Activated T-cell treated with anti-CD3 and anti-CD28 coated beads, Interleukin-2, amount 50 U/mL, for 72 hours (primary cell): ENCODE measurements at regions not wholly inside any gene's neighbourhood (a gene's known extent, or its start where the extent isn't known, plus 50 kb on each side); places are given as distances from the start of the nearest gene placed in this dataset.

Experiments used
- ATAC-seq, 2 donors: fragments of 150-1000 bp; cut with Tn5 transposase; replicated peaks in 1 of 2; 2 replicates each; pipeline ENCODE4 v1.10.0; 2021; ENCODE audit warnings: moderate library complexity in 2 of 2, mild to moderate bottlenecking in 1 of 2
- DNase-seq, 2 donors: peaks; one replicate each; pipeline ENCODE4 v3.0.0; 2021 to 2022; ENCODE audit warnings: mixed read lengths in 1 of 2
- H3K27ac Mint-ChIP-seq: one replicate; pipeline ENCODE4 v1.8.0; 2022; ENCODE audit warnings: mild to moderate bottlenecking, moderate library complexity, mixed read lengths
- H3K27me3 Mint-ChIP-seq: one replicate; pipeline ENCODE4 v1.8.0; 2022; ENCODE audit warnings: low read depth, mixed read lengths
- H3K36me3 Mint-ChIP-seq, 2 donors: one replicate each; pipeline ENCODE4 v1.8.0; 2022; ENCODE audit warnings: mixed read lengths in 2 of 2, mild to moderate bottlenecking in 1 of 2; ENCODE audit not compliant: insufficient read depth in 2 of 2
- H3K4me1 Mint-ChIP-seq: one replicate; pipeline ENCODE4 v1.8.0; 2022; ENCODE audit warnings: low read depth, mixed read lengths
- H3K4me3 Mint-ChIP-seq, 2 donors: one replicate each; pipeline ENCODE4 v1.8.0; 2022; ENCODE audit warnings: mild to moderate bottlenecking in 2 of 2, mixed read lengths in 2 of 2, moderate library complexity in 2 of 2
- H3K9me3 Mint-ChIP-seq, 2 donors: one replicate each; pipeline ENCODE4 v1.8.0; 2022; ENCODE audit warnings: mixed read lengths in 2 of 2

GRCh38 chr5:74182603-74183002, 457.9 kb downstream of the ENC1 start:
- Mint-ChIP-seq H3K4me1 (no peaks in the 10 kb centered on the region), H3K36me3 (no peaks in the 10 kb centered on the region), H3K27ac (no peak overlapping the region), H3K9me3 (peaks cover 0 to 3% of the 10 kb centered on the region in 2 donors), H3K27me3 (peaks cover 19% of the 10 kb centered on the region), H3K4me3 (peak overlapping the region in 1 of 2 donors; percentile 16)
- DNase-seq (peak; percentile 20 to 35), ATAC-seq (peak; percentile 91 to 95)

GRCh38 chr5:74179701-74180100, 460.8 kb downstream of the ENC1 start:
- peaks cover 0 to 3% of the 10 kb centered on the region in 2 donors for H3K9me3 Mint-ChIP-seq
- peaks cover 30% of the 10 kb centered on the region for H3K27me3 Mint-ChIP-seq
- no peak overlapping the region for H3K27ac Mint-ChIP-seq
- H3K4me3 Mint-ChIP-seq = no peak overlapping the region
- no peaks in the 10 kb centered on the region for H3K36me3 Mint-ChIP-seq
- DNase-seq (no peak), ATAC-seq (no peak)
- no peaks in the 10 kb centered on the region for H3K4me1 Mint-ChIP-seq

- no peak overlapping the region for H3K4me3 Mint-ChIP-seq
- H3K27ac Mint-ChIP-seq = no peak overlapping the region
- peaks cover 31% of the 10 kb centered on the region for H3K27me3 Mint-ChIP-seq
- DNase-seq (no peak), ATAC-seq (no peak)
- no peaks in the 10 kb centered on the region for H3K4me1 Mint-ChIP-seq
- H3K36me3 Mint-ChIP-seq = no peaks in the 10 kb centered on the region
- peaks cover 0 to 3% of the 10 kb centered on the region in 2 donors for H3K9me3 Mint-ChIP-seq
Observed at GRCh38 chr5:74179179-74179578, 461.3 kb downstream of the ENC1 start.

- H3K4me1 Mint-ChIP-seq = no peaks in the 10 kb centered on the region
- H3K4me3 Mint-ChIP-seq = no peak overlapping the region
- no peak overlapping the region for H3K27ac Mint-ChIP-seq
- ATAC-seq (no peak), DNase-seq (no peak)
- peaks cover 0 to 3% of the 10 kb centered on the region in 2 donors for H3K9me3 Mint-ChIP-seq
- no peaks in the 10 kb centered on the region for H3K36me3 Mint-ChIP-seq
- peaks cover 39% of the 10 kb centered on the region for H3K27me3 Mint-ChIP-seq
Observed at GRCh38 chr5:74177961-74178360, 462.6 kb downstream of the ENC1 start.

- no peaks in the 10 kb centered on the region for H3K4me1 Mint-ChIP-seq
Observed at GRCh38 chr5:74174366-74174765, 466.2 kb downstream of the ENC1 start.

GRCh38 chr5:74173665-74174064, 466.9 kb downstream of the ENC1 start:
- H3K36me3 Mint-ChIP-seq = no peaks in the 10 kb centered on the region
- no peak overlapping the region for H3K4me3 Mint-ChIP-seq
- H3K27me3 Mint-ChIP-seq = peaks cover 54% of the 10 kb centered on the region
- peaks cover 0 to 3% of the 10 kb centered on the region in 2 donors for H3K9me3 Mint-ChIP-seq
- H3K4me1 Mint-ChIP-seq = no peaks in the 10 kb centered on the region
- DNase-seq (no peak), ATAC-seq (no peak)
- no peak overlapping the region for H3K27ac Mint-ChIP-seq

More at GRCh38 chr5:74174366-74174765, 466.2 kb downstream of the ENC1 start:
- ATAC-seq = no peak
- no peak for DNase-seq
- Mint-ChIP-seq H3K9me3 (peaks cover 0 to 3% of the 10 kb centered on the region in 2 donors), H3K27me3 (peaks cover 52% of the 10 kb centered on the region), H3K27ac (no peak overlapping the region), H3K4me3 (no peak overlapping the region), H3K36me3 (no peaks in the 10 kb centered on the region)

GRCh38 chr5:74173241-74173640, 467.3 kb downstream of the ENC1 start:
- Mint-ChIP-seq H3K9me3 (peaks cover 0 to 3% of the 10 kb centered on the region in 2 donors), H3K4me1 (no peaks in the 10 kb centered on the region), H3K27me3 (peaks cover 54% of the 10 kb centered on the region), H3K27ac (no peak overlapping the region), H3K36me3 (no peaks in the 10 kb centered on the region), H3K4me3 (no peak overlapping the region)
- no peak for ATAC-seq
- DNase-seq = no peak

GRCh38 chr5:74169701-74170100, 470.8 kb downstream of the ENC1 start:
- Mint-ChIP-seq H3K27me3 (peaks cover 44% of the 10 kb centered on the region), H3K27ac (no peak overlapping the region), H3K9me3 (no peaks in the 10 kb centered on the region), H3K4me1 (no peaks in the 10 kb centered on the region), H3K4me3 (no peak overlapping the region), H3K36me3 (no peaks in the 10 kb centered on the region)
- ATAC-seq (no peak), DNase-seq (no peak)

- H3K4me1 Mint-ChIP-seq = no peaks in the 10 kb centered on the region
- H3K27ac Mint-ChIP-seq = no peak overlapping the region
- DNase-seq = no peak
- no peak overlapping the region for H3K4me3 Mint-ChIP-seq
- H3K27me3 Mint-ChIP-seq = peaks cover 35% of the 10 kb centered on the region
- no peak for ATAC-seq
- no peaks in the 10 kb centered on the region for H3K9me3 Mint-ChIP-seq
- no peaks in the 10 kb centered on the region for H3K36me3 Mint-ChIP-seq
Observed at GRCh38 chr5:74167930-74168315, 472.6 kb downstream of the ENC1 start.

GRCh38 chr5:74167206-74167929, 473.2 kb downstream of the ENC1 start:
- H3K9me3 Mint-ChIP-seq = no peaks in the 10 kb centered on the region
- DNase-seq (no peak), ATAC-seq (no peak)
- H3K27ac Mint-ChIP-seq = no peak overlapping the region
- no peak overlapping the region for H3K4me3 Mint-ChIP-seq
- H3K27me3 Mint-ChIP-seq = peaks cover 29% of the 10 kb centered on the region
- no peaks in the 10 kb centered on the region for H3K36me3 Mint-ChIP-seq
- no peaks in the 10 kb centered on the region for H3K4me1 Mint-ChIP-seq

GRCh38 chr5:74166064-74166463, 474.5 kb downstream of the ENC1 start:
- DNase-seq = no peak
- no peak for ATAC-seq
- H3K9me3 Mint-ChIP-seq = no peaks in the 10 kb centered on the region

GRCh38 chr5:74164725-74165235, 475.7 kb downstream of the ENC1 start:
- Mint-ChIP-seq H3K4me3 (no peak overlapping the region), H3K27me3 (peaks cover 23% of the 10 kb centered on the region), H3K9me3 (no peaks in the 10 kb centered on the region), H3K27ac (no peak overlapping the region), H3K4me1 (no peaks in the 10 kb centered on the region), H3K36me3 (no peaks in the 10 kb centered on the region)
- DNase-seq (no peak), ATAC-seq (no peak)

More at GRCh38 chr5:74166064-74166463, 474.5 kb downstream of the ENC1 start:
- no peaks in the 10 kb centered on the region for H3K36me3 Mint-ChIP-seq
- no peak overlapping the region for H3K4me3 Mint-ChIP-seq
- no peak overlapping the region for H3K27ac Mint-ChIP-seq
- H3K4me1 Mint-ChIP-seq = no peaks in the 10 kb centered on the region
- H3K27me3 Mint-ChIP-seq = peaks cover 23% of the 10 kb centered on the region

GRCh38 chr5:74162524-74162923, 478.0 kb downstream of the ENC1 start:
- H3K27ac Mint-ChIP-seq = no peak overlapping the region
- ATAC-seq (no peak), DNase-seq (no peak)
- no peaks in the 10 kb centered on the region for H3K4me1 Mint-ChIP-seq
- no peaks in the 10 kb centered on the region for H3K9me3 Mint-ChIP-seq
- peaks cover 34% of the 10 kb centered on the region for H3K27me3 Mint-ChIP-seq
- H3K4me3 Mint-ChIP-seq = no peak overlapping the region
- H3K36me3 Mint-ChIP-seq = no peaks in the 10 kb centered on the region

- ATAC-seq = no peak
- Mint-ChIP-seq H3K27ac (no peak overlapping the region), H3K9me3 (no peaks in the 10 kb centered on the region), H3K27me3 (peaks cover 31% of the 10 kb centered on the region), H3K4me1 (no peaks in the 10 kb centered on the region), H3K36me3 (no peaks in the 10 kb centered on the region), H3K4me3 (no peak overlapping the region)
- no peak for DNase-seq
Observed at GRCh38 chr5:74161170-74161569, 479.4 kb downstream of the ENC1 start.
